ENCODE measurements at regions not wholly inside any gene's neighbourhood (a gene's known extent, or its start where the extent isn't known, plus 50 kb on each side); places are given as distances from the start of the nearest gene placed in this dataset.

GRCh38 chr2:43083710-43084698 lies 142.4 kb downstream of the ZFP36L2 start:
- no peak for DNase-seq

- DNase-seq: no peak
Observed at GRCh38 chr2:43082903-43083677, 143.3 kb downstream of the ZFP36L2 start.

GRCh38 chr2:43082111-43082894 lies 144.1 kb downstream of the ZFP36L2 start:
- no peak for DNase-seq

DNA sequence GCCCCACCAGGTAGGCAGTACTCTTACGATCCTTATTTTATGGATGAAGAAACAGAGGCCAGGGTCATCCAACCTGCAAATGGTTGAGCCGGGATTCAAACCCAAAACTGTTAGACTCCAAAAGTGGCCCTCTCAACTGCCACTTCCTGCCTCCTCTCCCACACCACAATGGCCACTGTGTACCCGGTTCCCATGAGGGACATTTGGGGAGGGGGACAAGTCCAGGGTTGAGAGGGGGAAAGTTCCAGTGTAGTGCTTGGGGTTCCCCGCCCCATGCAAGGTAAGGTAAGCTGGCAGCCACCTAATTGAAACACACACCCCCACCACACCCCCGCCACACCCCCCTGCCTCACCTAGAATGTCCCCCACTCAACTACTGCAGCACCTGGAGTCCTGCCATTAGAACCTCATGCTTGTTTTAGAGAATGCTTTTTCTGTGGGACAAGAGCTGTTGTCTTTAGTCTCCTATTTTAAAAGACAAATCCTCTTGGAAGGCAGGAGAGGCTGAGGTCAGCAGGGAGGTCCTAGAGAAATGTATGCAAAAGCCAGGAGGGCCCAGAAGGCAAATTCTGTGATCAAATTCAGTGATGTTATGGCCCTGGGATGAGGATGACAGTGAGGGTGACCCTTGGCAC lies 145.2 kb downstream of the ZFP36L2 start:
- no peak for DNase-seq

DNA sequence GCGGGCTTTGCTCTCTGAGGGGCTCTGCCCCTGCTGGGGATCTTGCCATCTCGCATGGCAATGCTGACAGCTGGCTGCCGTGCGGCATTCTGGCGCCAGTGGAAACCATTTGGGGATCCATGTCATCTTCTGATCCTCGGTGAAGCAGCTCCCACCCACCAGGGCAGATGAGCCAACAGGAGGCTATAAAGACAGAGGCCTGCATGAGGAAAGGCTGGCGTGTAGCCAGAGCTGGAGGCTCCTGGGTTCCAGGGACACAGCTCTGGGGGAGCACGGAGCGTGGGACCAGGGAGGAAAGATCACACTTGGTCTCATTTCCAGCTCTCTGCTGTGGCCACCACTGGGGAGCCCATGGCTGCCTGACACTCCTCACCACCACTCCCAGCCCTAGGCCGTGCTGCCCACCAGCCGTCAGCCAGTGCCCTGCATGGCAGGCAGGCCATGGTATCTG lies 145.8 kb downstream of the ZFP36L2 start:
- no peak for DNase-seq

DNA sequence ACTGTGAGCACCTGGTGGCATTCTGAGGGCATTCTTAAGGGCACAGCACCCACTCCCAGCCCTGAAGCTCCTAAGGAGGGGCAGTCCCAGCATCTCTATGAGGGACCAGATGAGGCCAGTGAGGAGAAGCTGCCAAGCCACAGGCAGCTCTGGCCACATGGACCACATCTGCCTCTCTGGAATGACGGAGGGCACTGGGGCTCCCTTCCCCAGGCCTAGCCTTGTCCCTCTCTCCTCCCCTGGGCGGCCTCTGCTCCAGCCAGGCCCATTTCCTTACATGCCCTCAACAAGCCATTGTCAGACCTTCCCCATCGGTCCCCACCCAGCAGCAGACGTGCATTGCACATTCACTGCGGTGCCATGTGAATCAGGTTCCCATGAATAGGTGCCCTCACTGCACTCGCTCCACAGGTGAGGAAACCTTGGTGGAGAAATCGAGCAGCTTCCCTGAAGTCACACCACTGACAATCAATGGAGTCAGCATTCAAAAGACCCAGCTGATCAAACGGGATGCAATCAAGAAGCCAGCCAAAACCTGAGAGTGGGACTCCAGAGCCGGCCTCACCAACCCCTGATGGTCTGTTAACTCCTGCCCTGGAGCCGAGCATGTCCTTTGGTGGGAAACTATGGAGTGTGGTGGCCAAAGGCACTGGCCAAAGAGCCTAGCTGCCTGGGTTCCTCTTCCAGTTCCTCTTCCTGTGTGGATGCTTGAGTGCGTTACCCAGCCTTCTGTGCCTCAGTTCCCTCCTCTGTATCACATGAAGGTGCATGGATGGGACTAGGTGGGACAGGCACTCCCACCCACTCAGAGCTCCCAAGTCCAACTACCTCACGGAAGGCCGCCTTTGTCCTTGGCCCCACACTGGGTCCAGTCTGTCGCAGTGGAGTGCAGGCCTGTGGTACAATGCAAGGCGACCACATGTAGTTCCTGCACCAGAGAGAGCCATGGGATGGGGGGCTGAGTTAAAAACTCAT lies 147.3 kb downstream of the ZFP36L2 start:
- no peak for DNase-seq

DNA sequence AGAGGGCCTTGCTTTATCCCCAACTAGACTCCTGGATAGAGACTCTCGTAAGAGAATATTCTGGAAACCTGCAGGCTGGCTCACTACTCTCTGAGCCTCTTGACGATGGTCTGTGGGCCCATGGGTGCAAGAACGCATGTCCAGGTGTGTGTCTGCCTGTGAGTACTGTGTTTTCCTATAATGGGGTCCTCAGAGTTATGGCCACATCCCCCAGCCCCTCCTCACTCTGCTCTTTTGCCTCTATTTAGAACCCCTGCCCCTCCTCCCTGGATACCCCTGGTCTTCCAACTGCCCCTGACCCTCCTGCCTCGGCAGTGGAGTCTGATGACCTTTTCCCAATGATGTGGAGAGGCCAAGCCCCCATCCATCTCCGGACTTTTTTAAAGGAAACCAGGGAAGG lies 148.1 kb downstream of the ZFP36L2 start:
- no peak for DNase-seq

GRCh38 chr2:43077876-43078275 lies 148.5 kb downstream of the ZFP36L2 start:
- DNase-seq: no peak

- no peak for DNase-seq
Observed at GRCh38 chr2:43076676-43077075, 149.7 kb downstream of the ZFP36L2 start.

GRCh38 chr2:43075811-43076585 lies 150.4 kb downstream of the ZFP36L2 start:
- DNase-seq: no peak

GRCh38 chr2:43075054-43075593 lies 151.3 kb downstream of the ZFP36L2 start:
- DNase-seq: no peak

DNA sequence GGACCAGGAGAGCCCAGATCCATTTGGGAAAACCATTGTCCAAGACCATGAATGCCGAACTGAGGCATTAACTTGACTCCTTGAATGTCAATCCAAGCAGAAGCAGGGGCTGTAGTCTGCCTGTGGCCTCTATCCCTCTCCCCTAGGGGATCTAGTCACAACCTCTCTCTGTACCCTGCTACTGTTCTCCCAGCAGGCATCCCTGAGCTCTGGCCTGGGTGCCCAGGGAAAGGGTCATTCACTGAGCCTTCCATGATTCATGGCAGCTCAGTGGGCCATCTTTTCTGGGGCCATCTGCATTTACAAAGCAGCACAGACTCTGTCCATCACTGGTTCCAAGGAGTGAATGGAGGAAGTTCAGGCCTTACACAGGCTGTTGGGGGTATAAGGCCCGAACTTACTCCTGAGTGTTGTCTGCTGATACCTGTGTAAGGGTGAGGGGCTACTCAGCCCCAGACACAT lies 151.8 kb downstream of the ZFP36L2 start:
- DNase-seq: no peak

DNA sequence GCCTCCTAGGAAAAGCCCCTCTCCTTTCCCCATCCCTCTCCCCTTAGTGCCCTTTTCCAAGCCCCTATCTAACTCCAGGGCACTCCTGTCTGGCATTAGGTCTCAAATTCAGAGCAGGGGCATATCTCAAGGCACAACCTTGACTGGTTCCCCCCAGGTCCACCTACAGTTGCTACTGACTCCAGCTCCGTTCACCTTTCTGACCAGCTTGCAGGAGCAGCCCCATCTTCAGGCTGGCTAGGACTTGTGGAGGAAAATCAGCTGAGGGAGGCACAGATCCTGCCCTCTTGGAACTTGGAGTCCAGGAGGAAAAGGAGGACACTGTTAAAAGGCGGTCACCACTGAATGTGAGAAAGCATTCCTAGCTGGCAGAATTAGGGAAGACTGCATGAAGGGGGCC lies 152.4 kb downstream of the ZFP36L2 start:
- DNase-seq: no peak

- DNase-seq: no peak
Observed at GRCh38 chr2:43073401-43073825, 153.0 kb downstream of the ZFP36L2 start.

DNA sequence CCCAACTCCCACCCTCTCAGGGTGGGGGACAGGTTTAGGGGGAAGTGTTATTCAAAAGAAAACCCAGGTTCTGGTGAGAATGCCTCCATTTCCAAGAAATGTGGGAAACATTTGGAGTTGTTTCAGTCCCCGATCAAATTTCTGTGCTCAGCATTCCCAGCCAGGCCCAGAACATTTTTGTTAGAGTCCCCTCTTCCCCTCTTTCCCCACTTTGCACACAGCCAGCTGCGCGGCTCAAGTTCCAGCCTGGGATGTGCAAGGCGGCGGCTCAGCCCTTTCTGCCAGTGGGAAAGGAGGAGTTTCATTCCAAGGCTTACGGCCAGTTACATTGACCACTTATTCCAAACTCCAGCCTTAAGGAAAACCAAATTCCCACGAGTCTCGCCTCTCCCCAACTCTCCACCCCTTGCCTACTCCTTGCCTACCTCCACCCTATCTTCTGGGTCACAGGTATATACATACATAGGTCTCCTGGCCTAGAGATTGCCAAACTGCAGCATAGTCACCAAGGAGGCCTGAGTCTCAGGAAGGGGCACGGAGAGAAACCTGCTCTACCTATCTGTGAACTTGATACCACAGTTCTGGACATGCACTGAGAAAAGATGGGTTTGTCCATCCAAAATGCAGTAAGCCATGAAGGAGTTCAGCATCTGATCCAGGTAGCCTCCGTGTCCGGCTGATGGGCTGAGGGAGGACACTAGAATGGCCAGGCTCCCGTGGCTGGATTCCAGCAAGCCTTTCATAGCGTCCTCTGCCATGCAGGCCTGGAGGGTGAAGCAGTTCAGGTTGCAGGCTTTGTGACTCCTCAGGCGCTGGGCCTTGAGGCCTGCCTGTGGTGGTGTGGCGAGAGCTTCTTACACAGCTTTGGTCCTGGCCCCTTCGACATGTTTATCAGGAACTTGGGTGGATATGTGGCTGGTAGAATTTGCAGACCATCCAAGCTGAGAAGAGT lies 154.5 kb downstream of the ZFP36L2 start:
- DNase-seq: no peak

DNA sequence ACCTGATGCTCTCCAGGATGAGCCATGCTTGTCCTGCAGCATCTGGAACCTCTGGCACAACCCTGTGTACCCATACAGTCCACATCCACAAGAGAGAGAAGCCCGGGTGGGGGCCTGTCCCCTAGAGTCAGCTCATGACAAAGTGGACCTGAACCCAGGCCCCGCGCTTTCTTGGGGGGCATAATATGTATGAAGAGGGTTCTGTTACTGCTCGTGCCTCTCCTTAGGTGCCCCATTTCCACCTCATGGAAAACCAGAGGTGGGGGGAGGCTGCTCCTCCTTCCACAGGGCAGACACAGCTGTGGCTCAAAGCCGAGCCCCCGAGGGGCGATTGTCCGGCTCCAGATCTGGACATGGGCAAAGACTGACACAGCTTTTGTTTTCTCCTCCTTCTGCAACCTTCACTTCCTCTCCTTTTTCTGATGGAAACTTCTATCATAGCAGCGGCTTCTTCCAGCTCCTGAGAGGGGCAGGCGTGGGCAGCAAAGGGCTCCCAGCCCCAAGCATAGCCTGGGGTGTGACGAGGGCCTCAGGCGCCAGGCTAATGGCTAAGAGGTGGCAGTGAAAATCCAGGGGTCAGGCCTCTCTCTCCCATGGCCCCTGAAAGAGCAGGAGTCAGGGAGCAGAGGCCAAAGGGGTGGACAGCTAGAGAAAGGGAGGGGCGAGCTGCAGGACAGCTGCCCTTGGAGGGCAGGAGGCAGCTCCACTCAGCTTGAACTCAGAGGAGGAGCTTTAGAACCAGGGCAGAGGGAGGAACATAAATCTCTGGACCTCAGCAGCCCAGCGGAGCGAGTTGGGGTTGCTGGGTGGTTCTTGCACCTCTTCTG lies 155.5 kb downstream of the ZFP36L2 start:
- no peak for DNase-seq

DNA sequence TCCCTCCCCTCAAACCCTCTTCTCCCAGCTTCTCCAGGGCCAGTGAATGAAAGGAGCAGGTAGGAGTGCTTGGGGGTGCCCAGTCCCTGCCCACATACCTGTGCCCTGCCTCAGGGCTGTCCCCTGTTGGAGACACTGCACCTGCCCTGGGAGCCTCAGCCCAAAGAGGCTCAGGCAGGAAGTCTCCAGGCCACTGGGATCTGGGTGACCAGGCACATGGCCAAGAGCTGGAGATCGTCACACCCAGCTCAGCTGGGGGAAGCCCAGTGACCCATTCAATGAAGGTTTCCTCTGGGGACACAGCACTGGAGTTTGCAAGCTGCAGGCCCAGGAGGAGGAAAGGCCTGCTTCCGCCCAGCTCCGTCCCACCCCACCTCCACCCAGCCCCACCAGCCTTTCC lies 156.4 kb downstream of the ZFP36L2 start:
- no peak for DNase-seq

Data from activated gamma-delta T cell treated with Interleukin-2 at 50 U/mL for 16 hours (primary cell).